Ishikawa (cell line): ENCODE measurements at regions not wholly inside any gene's neighbourhood (a gene's known extent, or its start where the extent isn't known, plus 50 kb on each side); places are given as distances from the start of the nearest gene placed in this dataset.

Source experiments
- EP300 ChIP-seq: IDR thresholded peaks from 2 replicates; pipeline ENCODE4 v1.6.1; 2012; ENCODE audit warnings: borderline replicate concordance
- REST ChIP-seq: IDR thresholded peaks from 2 replicates; pipeline ENCODE4 v1.6.1; 2012; ENCODE audit warnings: low read depth, mild to moderate bottlenecking
- ZBTB7A ChIP-seq: IDR thresholded peaks from 2 replicates; pipeline ENCODE4 v1.6.1; 2012; ENCODE audit warnings: low read depth

GRCh38 chr2:421406-421805, 133.5 kb upstream of the ALKAL2 start:
- TF ChIP-seq ZBTB7A (no peak), REST (no peak), EP300 (no peak)
